Stimulated activated CD4-positive, alpha-beta T cell treated with anti-CD3 and anti-CD28 coated beads, Interleukin-4, amount 100 ng/mL, for 1 hour (primary cell): ENCODE measurements at regions not wholly inside any gene's neighbourhood (a gene's known extent, or its start where the extent isn't known, plus 50 kb on each side); places are given as distances from the start of the nearest gene placed in this dataset.
"Not testable (repeated sequence)": the region's sequence is repeated elsewhere in the genome, so short reads cannot be mapped to it uniquely, and the experiment has no call there.

Source experiments
- DNase-seq: peaks from one replicate; pipeline ENCODE4 v3.0.0-alpha.2; 2020

- DNase-seq: no peak
These were observed 1239.2 kb downstream of the NSUN3 start for GRCh38 chr3:95302044-95302443.

- DNase-seq: no peak
These were observed 1247.7 kb downstream of the NSUN3 start for GRCh38 chr3:95310560-95310959.

- DNase-seq: no peak
These were observed 1248.4 kb downstream of the NSUN3 start for GRCh38 chr3:95311272-95311671.

- DNase-seq: no peak
These were observed 1249.8 kb downstream of the NSUN3 start for GRCh38 chr3:95312650-95313049.

GRCh38 chr3:95319921-95320494, 1257.1 kb downstream of the NSUN3 start:
- no peak for DNase-seq

GRCh38 chr3:95327478-95327877, 1264.6 kb downstream of the NSUN3 start:
- no peak for DNase-seq

- DNase-seq: no peak
These were observed 1271.0 kb downstream of the NSUN3 start for GRCh38 chr3:95333826-95334225.

- no peak for DNase-seq
These were observed 1271.6 kb downstream of the NSUN3 start for GRCh38 chr3:95334461-95334860.

GRCh38 chr3:95335517-95335916, 1272.7 kb downstream of the NSUN3 start:
- DNase-seq: no peak

- no peak for DNase-seq
These were observed 1275.6 kb downstream of the NSUN3 start for GRCh38 chr3:95338446-95338845.

- DNase-seq: no peak
These were observed 1278.5 kb downstream of the NSUN3 start for GRCh38 chr3:95341314-95341713.

GRCh38 chr3:95343228-95343627, 1280.4 kb downstream of the NSUN3 start:
- DNase-seq: no peak

GRCh38 chr3:95343767-95344166, 1280.9 kb downstream of the NSUN3 start:
- DNase-seq: no peak

GRCh38 chr3:95347936-95348335, 1285.1 kb downstream of the NSUN3 start:
- not testable (repeated sequence) for DNase-seq

- no peak for DNase-seq
These were observed 1286.0 kb downstream of the NSUN3 start for GRCh38 chr3:95348879-95349278.

- no peak for DNase-seq
These were observed 1287.2 kb downstream of the NSUN3 start for GRCh38 chr3:95350049-95350448.

- DNase-seq: no peak
These were observed 1288.3 kb downstream of the NSUN3 start for GRCh38 chr3:95351158-95351557.

- DNase-seq: no peak
These were observed 1289.6 kb downstream of the NSUN3 start for GRCh38 chr3:95352471-95352870.

- DNase-seq: no peak
These were observed 1291.6 kb downstream of the NSUN3 start for GRCh38 chr3:95354489-95354888.

- no peak for DNase-seq
These were observed 1294.1 kb downstream of the NSUN3 start for GRCh38 chr3:95356764-95357501.

- no peak for DNase-seq
These were observed 1324.6 kb downstream of the NSUN3 start for GRCh38 chr3:95387242-95388021.

GRCh38 chr3:95389725-95390313, 1327.0 kb downstream of the NSUN3 start:
- DNase-seq: no peak

- no peak for DNase-seq
These were observed 1331.4 kb downstream of the NSUN3 start for GRCh38 chr3:95394286-95394685.

GRCh38 chr3:95399585-95399984, 1336.7 kb downstream of the NSUN3 start:
- DNase-seq: no peak
